PC-3 (cell line): ENCODE measurements at regions not wholly inside any gene's neighbourhood (a gene's known extent, or its start where the extent isn't known, plus 50 kb on each side); places are given as distances from the start of the nearest gene placed in this dataset.

ENCODE experiments used
- ATAC-seq: fragments of 200-7000 bp; cut with Tn5 transposase; 2 replicates; pipeline ENCODE4 v1.9.1; 2020; ENCODE audit warnings: mild to moderate bottlenecking, moderate library complexity
- BruUV-seq: library from RNA; stranded (reverse); fragments of 400-500 nt; replicated peaks from 2 replicates; lab custom pipeline; 2021; lab: Mats Ljungman, UMichigan
- CTCF ChIA-PET: fragments of 300-600 bp; sonication (Branson Sonifier 250); formaldehyde crosslinking; loops from one replicate; lab custom pipeline; 2022; ENCODE audit warnings: antibody characterized with exemption; lab: Charles Lee
- POLR2A ChIA-PET: fragments of 300-600 bp; sonication (Branson Sonifier 250); formaldehyde crosslinking; loops from one replicate; lab custom pipeline; 2022; ENCODE audit warnings: antibody characterized with exemption; ENCODE audit not compliant: unreplicated experiment; lab: Charles Lee
- DNase-seq: peaks from one replicate; pipeline ENCODE4 v3.0.0-alpha.2; 2015
- H2AFZ ChIP-seq: fragments of 300-600 bp; sonication (generic); 2 replicates; pipeline ENCODE4 v1.6.0; 2016; ENCODE audit warnings: antibody characterized with exemption, low read length
- H3F3A ChIP-seq: fragments of 300-600 bp; sonication (generic); one replicate; pipeline ENCODE4 v1.6.0; 2017; ENCODE audit warnings: antibody characterized with exemption, low read length, control low read depth, mild to moderate bottlenecking; ENCODE audit not compliant: unreplicated experiment
- H3K27ac ChIP-seq: fragments of 300-600 bp; sonication (generic); 2 replicates; pipeline ENCODE4 v1.5.1; 2016; ENCODE audit warnings: mild to moderate bottlenecking, low read length
- H3K27me3 ChIP-seq: fragments of 300-600 bp; sonication (generic); 2 replicates; pipeline ENCODE4 v1.6.1; 2016; ENCODE audit warnings: low read length, mixed read lengths
- H3K36me3 ChIP-seq: fragments of 300-600 bp; sonication (generic); 2 replicates; pipeline ENCODE4 v1.6.1; 2016; ENCODE audit warnings: low read depth, mixed run types, low read length, mixed read lengths
- H3K4me1 ChIP-seq: fragments of 300-600 bp; sonication (generic); 2 replicates; pipeline ENCODE4 v1.5.1; 2016; ENCODE audit warnings: low read length; ENCODE audit not compliant: insufficient read depth
- H3K4me2 ChIP-seq: fragments of 300-600 bp; sonication (generic); 2 replicates; pipeline ENCODE4 v1.6.0; 2016; ENCODE audit warnings: low read length
- H3K4me3 ChIP-seq: fragments of 300-600 bp; sonication (generic); 2 replicates; pipeline ENCODE4 v1.5.1; 2016; ENCODE audit warnings: mild to moderate bottlenecking, low read length, mixed read lengths
- H3K79me2 ChIP-seq: fragments of 300-600 bp; sonication (generic); 2 replicates; pipeline ENCODE4 v1.6.1; 2017; ENCODE audit warnings: low read length, mixed read lengths
- H3K9ac ChIP-seq: fragments of 300-600 bp; sonication (generic); 2 replicates; pipeline ENCODE4 v1.6.0; 2016; ENCODE audit warnings: mild to moderate bottlenecking, low read length
- H3K9me2 ChIP-seq: fragments of 300-600 bp; sonication (generic); replicated peaks from 2 replicates; pipeline ENCODE4 v1.6.1; 2016; ENCODE audit warnings: mixed run types, low read length, mixed read lengths
- H3K9me3 ChIP-seq: fragments of 300-600 bp; sonication (generic); 2 replicates; pipeline ENCODE4 v1.6.1; 2016; ENCODE audit warnings: low read length, mixed read lengths
- H4K20me1 ChIP-seq: fragments of 300-600 bp; sonication (generic); 2 replicates; pipeline ENCODE4 v1.6.1; 2016; ENCODE audit warnings: low read length, mixed read lengths
- CTCF ChIP-seq: fragments of 300-600 bp; sonication (generic); conservative IDR thresholded peaks from 2 replicates; pipeline ENCODE4 v1.5.1; 2017; ENCODE audit warnings: antibody characterized with exemption, low read depth, mild to moderate bottlenecking, low read length
- EZH2 ChIP-seq: fragments of 300-600 bp; sonication (generic); IDR thresholded peaks from one replicate; pipeline ENCODE4 v1.6.1; 2017; ENCODE audit warnings: antibody characterized with exemption, mild to moderate bottlenecking, low read length; ENCODE audit not compliant: unreplicated experiment
- EZH2phosphoT487 ChIP-seq: fragments of 300-600 bp; sonication (generic); IDR thresholded peaks from 2 replicates; pipeline ENCODE4 v1.6.1; 2018; ENCODE audit warnings: mild to moderate bottlenecking, antibody characterized with exemption, low read length, borderline replicate concordance
- intact Hi-C: fragments of 100-400 bp; cut with micrococcal nuclease; formaldehyde crosslinking; loops from 2 replicates; pipeline ENCODE4 v1.9.0; 2023

GRCh38 chr5:114243281-114243971, 118.4 kb upstream of the KCNN2 start:
- Histone ChIP-seq H3K4me2 (no peak overlapping the region), H3K27ac (no peak overlapping the region), H3K79me2 (no peaks in the 10 kb centered on the region), H2AFZ (no peak overlapping the region), H3K9me2 (no peaks in the 10 kb centered on the region), H3K27me3 (no peaks in the 10 kb centered on the region), H3K4me1 (no peaks in the 10 kb centered on the region), H3K9me3 (no peaks in the 10 kb centered on the region), H3K9ac (no peak overlapping the region), H3K4me3 (no peak overlapping the region), H3K36me3 (no peaks in the 10 kb centered on the region), H3F3A (no peaks in the 10 kb centered on the region), H4K20me1 (no peaks in the 10 kb centered on the region)
- BruUV-seq: no TSS peak
- ATAC-seq (no peak), DNase-seq (peak; percentile 33)
- ChIA-PET POLR2A (no interaction called here), CTCF (no interaction called here)
- intact Hi-C loops: no loop called here
- no peak for TF ChIP-seq EZH2phosphoT487
- TF ChIP-seq CTCF: no peak
- TF ChIP-seq EZH2: no peak

GRCh38 chr5:114243972-114244317, 117.9 kb upstream of the KCNN2 start:
- Histone ChIP-seq H3K9me3 (no peaks in the 10 kb centered on the region), H3K79me2 (no peaks in the 10 kb centered on the region), H3K9ac (no peak overlapping the region), H3K4me2 (no peak overlapping the region), H3K9me2 (no peaks in the 10 kb centered on the region), H3K27ac (no peak overlapping the region), H4K20me1 (no peaks in the 10 kb centered on the region), H3K4me3 (no peak overlapping the region), H3F3A (no peaks in the 10 kb centered on the region), H3K36me3 (no peaks in the 10 kb centered on the region), H3K27me3 (no peaks in the 10 kb centered on the region), H3K4me1 (no peaks in the 10 kb centered on the region), H2AFZ (no peak overlapping the region)
- ChIA-PET CTCF (no interaction called here), POLR2A (no interaction called here)
- DNase-seq (no peak), ATAC-seq (no peak)
- TF ChIP-seq EZH2phosphoT487 (no peak), EZH2 (no peak), CTCF (no peak)
- no TSS peak for BruUV-seq
- intact Hi-C loops: no loop called here

GRCh38 chr5:114249823-114250222, 112.0 kb upstream of the KCNN2 start:
- POLR2A ChIA-PET: no interaction called here

More at GRCh38 chr5:114249823-114250222, 112.0 kb upstream of the KCNN2 start:
- Histone ChIP-seq H3K9ac (no peak overlapping the region), H3K4me2 (no peak overlapping the region), H3K4me1 (no peaks in the 10 kb centered on the region), H3K27ac (no peak overlapping the region), H3K9me3 (no peaks in the 10 kb centered on the region), H3K27me3 (no peaks in the 10 kb centered on the region), H3K4me3 (no peak overlapping the region), H3K9me2 (no peaks in the 10 kb centered on the region), H4K20me1 (no peaks in the 10 kb centered on the region), H3F3A (no peaks in the 10 kb centered on the region), H3K36me3 (no peaks in the 10 kb centered on the region), H2AFZ (no peak overlapping the region), H3K79me2 (no peaks in the 10 kb centered on the region)
- no TSS peak for BruUV-seq
- DNase-seq (no peak), ATAC-seq (no peak)
- TF ChIP-seq CTCF: no peak
- no peak for TF ChIP-seq EZH2
- TF ChIP-seq EZH2phosphoT487: no peak
- intact Hi-C loops: no loop called here
- CTCF ChIA-PET: no interaction called here
